ENCODE measurements at regions not wholly inside any gene's neighbourhood (a gene's known extent, or its start where the extent isn't known, plus 50 kb on each side); places are given as distances from the start of the nearest gene placed in this dataset.

DNA sequence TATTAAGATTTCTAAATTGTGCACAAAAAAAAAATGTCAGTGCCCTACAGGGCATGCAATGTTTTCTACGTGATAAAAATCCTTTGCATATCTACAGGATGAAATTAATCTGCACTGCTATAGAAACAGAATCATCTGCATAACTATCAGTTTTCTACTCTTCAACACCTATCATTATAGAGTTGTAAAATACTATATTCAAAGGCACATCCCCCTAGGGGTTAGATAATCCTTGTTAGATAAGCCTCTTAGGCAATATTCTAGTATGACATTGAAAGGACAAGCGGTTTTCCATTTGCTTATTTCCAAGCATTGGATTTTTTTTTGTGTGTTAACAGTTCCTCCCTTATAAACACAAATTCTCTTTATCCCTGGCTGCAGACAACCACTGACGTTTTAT, 98.7 kb upstream of the LAMA2 start:
- TF ChIP-seq CTCF (IDR thresholded peaks at IDR 0.05; ENCODE audit: poor library complexity) (no peak), EZH2 (IDR thresholded peaks at IDR 0.05; ENCODE audit: borderline replicate concordance) (no peak)
